Upper lobe of left lung (tissue), 6 donors: ENCODE measurements at regions not wholly inside any gene's neighbourhood (a gene's known extent, or its start where the extent isn't known, plus 50 kb on each side); places are given as distances from the start of the nearest gene placed in this dataset.
"Not testable (repeated sequence)": the region's sequence is repeated elsewhere in the genome, so short reads cannot be mapped to it uniquely, and the experiment has no call there.

Experiments used
- ATAC-seq, 2 donors: fragments of 200-7000 bp; cut with Tn5 transposase; one replicate each; pipeline ENCODE4 v1.9.1; 2022; ENCODE audit warnings: mild to moderate bottlenecking in 2 of 2, moderate library complexity in 2 of 2; ENCODE audit not compliant: low FRiP score in 2 of 2
- DNase-seq, 2 donors: peaks; one replicate each; pipeline ENCODE4 v3.0.0-alpha.2; 2019 to 2020
- H3K27ac ChIP-seq, 4 donors: fragments of 200-600 bp; sonication (generic); one replicate each; pipeline ENCODE4 v1.5.1; 2016 to 2019
- H3K27me3 ChIP-seq, 4 donors: fragments of 200-600 bp; sonication (generic); one replicate each; pipeline ENCODE4 v1.5.1; 2017 to 2019
- H3K36me3 ChIP-seq, 4 donors: fragments of 200-600 bp; sonication (generic); one replicate each; pipeline ENCODE4 v1.5.1; 2016 to 2019
- H3K4me1 ChIP-seq, 4 donors: fragments of 200-600 bp; sonication (generic); one replicate each; pipeline ENCODE4 v1.5.1; 2018 to 2019
- H3K4me3 ChIP-seq, 4 donors: fragments of 200-600 bp; sonication (generic); one replicate each; pipeline ENCODE4 v1.5.1; 2017 to 2019; ENCODE audit warnings: mild to moderate bottlenecking in 2 of 4, moderate library complexity in 1 of 4
- H3K9me3 ChIP-seq, 4 donors: fragments of 200-600 bp; sonication (generic); one replicate each; pipeline ENCODE4 v1.5.1; 2018 to 2019
- CTCF ChIP-seq, 6 experiments: fragments of 450-650 bp in 4 of 6; fragments of 200-600 bp in 2 of 6; sonication (generic) in 2 of 6; IDR thresholded peaks; one replicate each; pipeline ENCODE4 v1.5.1; 2016 to 2019; ENCODE audit warnings: antibody characterized with exemption in 6 of 6
- EP300 ChIP-seq, 4 donors: sonication (generic); formaldehyde crosslinking; IDR thresholded peaks; one replicate each; pipeline ENCODE4 v1.5.1; 2017; ENCODE audit warnings: antibody characterized with exemption in 4 of 4, control low read depth in 2 of 4
- POLR2A ChIP-seq, 4 donors: fragments of 450-650 bp; IDR thresholded peaks; one replicate each; pipeline ENCODE4 v1.5.1; 2016 to 2017; ENCODE audit warnings: antibody characterized with exemption in 4 of 4, mild to moderate bottlenecking in 2 of 4
- POLR2AphosphoS5 ChIP-seq, 2 donors: sonication (generic); formaldehyde crosslinking; IDR thresholded peaks; one replicate each; pipeline ENCODE4 v1.5.1; 2017; ENCODE audit warnings: antibody characterized with exemption in 2 of 2
- WGBS, 2 donors: methylation state at CpG; one replicate each; pipeline ENCODE4 v1.1.5; 2017 to 2018; 5-methylcytosine and 5-hydroxymethylcytosine counted together
- donor health status: DM: no; HTN: no; CAD: no; lungs with moderate emphysema.
- donor health status: DM: no; HTN: yes; CAD: no; lungs with severe emphysema.

DNA sequence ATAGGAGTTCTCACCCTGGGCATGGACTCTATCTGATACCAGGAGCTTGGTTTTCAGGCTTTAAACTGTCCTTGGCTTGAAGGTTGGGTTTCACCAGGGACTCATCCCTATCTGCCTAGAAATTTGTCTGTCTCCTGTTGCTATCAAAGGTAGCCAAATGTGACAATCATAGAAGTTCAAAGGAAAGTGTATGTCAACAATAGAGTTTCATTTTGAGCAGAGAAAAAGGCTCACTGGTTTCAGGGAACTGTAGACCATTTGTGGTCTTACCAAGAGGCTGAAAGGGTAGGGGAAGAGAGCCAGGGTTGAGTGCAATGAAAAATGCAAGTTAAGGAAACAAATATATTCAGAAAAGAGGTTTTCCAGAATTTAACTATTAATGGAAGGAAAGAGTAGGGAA is 966.8 kb upstream of the CITED2 start:
- ATAC-seq: no peak
- Histone ChIP-seq H3K4me1 (peaks cover 0 to 8% (median 5%) of the 10 kb centered on the region in 4 donors), H3K27ac (no peak overlapping the region), H3K4me3 (no peak overlapping the region), H3K9me3 (no peaks in the 10 kb centered on the region), H3K36me3 (no peaks in the 10 kb centered on the region), H3K27me3 (no peaks in the 10 kb centered on the region)
- no peak for DNase-seq
- no peak for TF ChIP-seq POLR2AphosphoS5 (IDR thresholded peaks at IDR 0.05)
- no peak for TF ChIP-seq EP300 (IDR thresholded peaks at IDR 0.05)
- no peak for TF ChIP-seq CTCF (IDR thresholded peaks at IDR 0.05)
- no peak for TF ChIP-seq POLR2A (IDR thresholded peaks at IDR 0.05)

- TF ChIP-seq POLR2A (IDR thresholded peaks at IDR 0.05) (no peak), CTCF (IDR thresholded peaks at IDR 0.05) (no peak), POLR2AphosphoS5 (IDR thresholded peaks at IDR 0.05) (no peak), EP300 (IDR thresholded peaks at IDR 0.05) (no peak)
- ATAC-seq (no peak), DNase-seq (no peak)
- H3K4me3 ChIP-seq: no peak overlapping the region
- WGBS, 2 donors: 81 to 93% methylated on average over 3 of the region's 3 CpGs
- no peaks in the 10 kb centered on the region for H3K36me3 ChIP-seq
- H3K27me3 ChIP-seq: no peaks in the 10 kb centered on the region
- peaks cover 0 to 6% (median 4%) of the 10 kb centered on the region in 4 donors for H3K4me1 ChIP-seq
- H3K9me3 ChIP-seq: no peaks in the 10 kb centered on the region
- H3K27ac ChIP-seq: no peak overlapping the region
Measured at GRCh38 chr6:140340795-140341194, 966.3 kb upstream of the CITED2 start.

GRCh38 chr6:140339084-140339483 is 964.6 kb upstream of the CITED2 start:
- H3K9me3 ChIP-seq, H3K4me1 ChIP-seq, H3K36me3 ChIP-seq, H3K4me3 ChIP-seq, H3K27me3 ChIP-seq, DNase-seq, ATAC-seq, H3K27ac ChIP-seq: not testable (repeated sequence)
- WGBS, 2 donors: 83 to 95% methylated on average over 2 of the region's 2 CpGs

DNA sequence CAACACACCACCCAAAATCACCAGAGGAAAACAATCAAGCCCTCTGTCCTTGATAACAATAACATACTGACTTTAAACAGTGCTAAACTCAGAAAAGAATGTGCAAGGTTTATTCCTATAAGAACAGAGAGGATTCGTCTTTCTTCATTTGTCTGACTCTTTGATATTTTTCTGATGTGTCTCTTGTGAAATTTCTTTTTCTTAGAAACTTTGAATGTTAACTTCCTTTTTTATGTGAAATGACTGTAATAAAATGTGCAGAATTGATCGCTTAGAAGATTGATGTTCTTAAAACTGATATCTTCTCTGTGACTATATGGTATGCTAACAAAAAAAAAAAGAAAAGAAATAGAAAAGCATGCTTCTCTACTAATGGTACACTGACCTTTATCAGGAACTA is 947.4 kb upstream of the CITED2 start:
- WGBS, 2 donors: 51 to 55% methylated on average over 2 of the region's 2 CpGs
- Histone ChIP-seq H3K36me3 (no peaks in the 10 kb centered on the region), H3K27ac (no peak overlapping the region), H3K9me3 (peaks cover 0 to 8% (median 0%) of the 10 kb centered on the region in 4 donors), H3K4me3 (no peak overlapping the region), H3K4me1 (peaks cover 12 to 21% (median 16%) of the 10 kb centered on the region in 4 donors), H3K27me3 (no peaks in the 10 kb centered on the region)
- TF ChIP-seq CTCF (IDR thresholded peaks at IDR 0.05): no peak
- TF ChIP-seq EP300 (IDR thresholded peaks at IDR 0.05): no peak
- no peak for TF ChIP-seq POLR2AphosphoS5 (IDR thresholded peaks at IDR 0.05)
- TF ChIP-seq POLR2A (IDR thresholded peaks at IDR 0.05): no peak
- ATAC-seq (peak in 1 of 2 donors; percentile 24), DNase-seq (no peak)

DNA sequence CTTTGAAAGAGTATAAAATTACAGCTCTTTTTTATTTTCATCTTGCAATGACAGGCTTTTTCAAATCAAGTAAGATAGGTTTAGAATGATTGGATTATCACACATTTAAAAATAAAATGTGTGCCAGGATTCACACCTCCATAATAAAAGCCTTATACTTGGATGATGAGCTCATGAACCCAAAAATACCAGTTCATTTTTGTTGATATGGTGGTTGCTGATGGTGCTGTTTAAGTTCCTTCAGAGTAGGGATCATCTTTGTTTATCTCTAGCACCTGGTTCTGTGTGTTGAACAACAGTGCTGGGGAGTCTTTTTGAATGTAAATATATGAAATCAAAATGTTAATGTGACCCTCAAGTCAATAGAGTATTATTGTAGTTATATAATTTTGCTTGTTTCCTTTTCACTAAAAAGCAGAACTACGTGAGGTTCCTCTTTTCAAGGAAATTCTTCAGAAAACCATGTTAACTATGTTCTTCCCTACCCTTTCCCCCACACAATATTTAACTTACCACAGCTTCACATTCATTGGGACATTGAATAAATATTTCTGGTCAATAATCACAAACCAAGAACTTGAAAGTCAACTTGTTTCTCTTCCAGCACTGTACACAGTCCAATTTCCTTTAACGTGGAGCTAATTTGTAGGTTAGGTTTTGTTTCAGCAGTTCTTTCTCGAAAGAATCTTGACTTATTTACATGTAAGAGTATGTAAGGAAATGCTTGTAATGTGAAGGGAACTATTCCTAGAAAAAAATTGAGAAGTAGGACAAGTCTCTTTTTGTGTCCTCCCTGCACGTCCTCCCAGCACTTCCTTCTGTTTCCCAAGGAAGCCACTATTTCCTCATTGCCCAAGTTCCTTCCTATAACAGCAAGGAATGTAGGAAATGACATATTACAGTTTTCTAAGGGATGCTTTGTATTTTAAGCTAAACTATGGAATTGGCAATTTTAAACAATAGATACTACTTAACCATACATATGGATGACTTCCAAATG is 945.9 kb upstream of the CITED2 start:
- H3K4me1 ChIP-seq: peaks cover 12 to 21% (median 16%) of the 10 kb centered on the region in 4 donors
- peak in 1 of 2 donors; percentile 62 for ATAC-seq
- DNase-seq: peak in 1 of 2 donors; percentile 25
- no peaks in the 10 kb centered on the region for H3K36me3 ChIP-seq
- no peak for TF ChIP-seq POLR2AphosphoS5 (IDR thresholded peaks at IDR 0.05)
- TF ChIP-seq POLR2A (IDR thresholded peaks at IDR 0.05): no peak
- no peak for TF ChIP-seq CTCF (IDR thresholded peaks at IDR 0.05)
- WGBS, 2 donors: 17 to 21% methylated on average over 4 of the region's 4 CpGs
- no peak overlapping the region for H3K4me3 ChIP-seq
- no peaks in the 10 kb centered on the region for H3K27me3 ChIP-seq
- peak overlapping the region in 1 of 4 donors; percentile 59 for H3K27ac ChIP-seq
- H3K9me3 ChIP-seq: no peaks in the 10 kb centered on the region
